Adipocyte (in vitro differentiated cells): ENCODE measurements at regions not wholly inside any gene's neighbourhood (a gene's known extent, or its start where the extent isn't known, plus 50 kb on each side); places are given as distances from the start of the nearest gene placed in this dataset.
A peak's percentile ranks its signal among the peaks of the same experiment; 100 is the strongest.
"Not testable (repeated sequence)": the region's sequence is repeated elsewhere in the genome, so short reads cannot be mapped to it uniquely, and the experiment has no call there.

Experiments used
- DNase-seq: peaks from one replicate; pipeline ENCODE4 v3.0.0-alpha.2; 2015; ENCODE audit warnings: low read depth
- H3K27me3 ChIP-seq: replicated peaks from 2 replicates; pipeline ENCODE4 v1.7.0; 2013; ENCODE audit warnings: mild to moderate bottlenecking, low read length, moderate library complexity; ENCODE audit not compliant: control insufficient read depth, insufficient read depth
- H3K36me3 ChIP-seq: 2 replicates; pipeline ENCODE4 v1.7.0; 2013; ENCODE audit warnings: low read length, mild to moderate bottlenecking, moderate library complexity; ENCODE audit not compliant: control insufficient read depth, insufficient read depth, severe bottlenecking
- H3K4me1 ChIP-seq: 2 replicates; pipeline ENCODE4 v1.7.0; 2013; ENCODE audit warnings: mild to moderate bottlenecking, low read length, moderate library complexity; ENCODE audit not compliant: control insufficient read depth, insufficient read depth
- H3K4me3 ChIP-seq: 2 replicates; pipeline ENCODE4 v1.7.0; 2013; ENCODE audit warnings: mild to moderate bottlenecking, low read length, moderate library complexity
- H3K9ac ChIP-seq: 2 replicates; pipeline ENCODE4 v1.7.0; 2013; ENCODE audit warnings: mild to moderate bottlenecking, low read length, moderate library complexity
- H3K9me3 ChIP-seq: 2 replicates; pipeline ENCODE4 v1.7.0; 2013; ENCODE audit warnings: mild to moderate bottlenecking, low read length, moderate library complexity; ENCODE audit not compliant: control insufficient read depth

DNA sequence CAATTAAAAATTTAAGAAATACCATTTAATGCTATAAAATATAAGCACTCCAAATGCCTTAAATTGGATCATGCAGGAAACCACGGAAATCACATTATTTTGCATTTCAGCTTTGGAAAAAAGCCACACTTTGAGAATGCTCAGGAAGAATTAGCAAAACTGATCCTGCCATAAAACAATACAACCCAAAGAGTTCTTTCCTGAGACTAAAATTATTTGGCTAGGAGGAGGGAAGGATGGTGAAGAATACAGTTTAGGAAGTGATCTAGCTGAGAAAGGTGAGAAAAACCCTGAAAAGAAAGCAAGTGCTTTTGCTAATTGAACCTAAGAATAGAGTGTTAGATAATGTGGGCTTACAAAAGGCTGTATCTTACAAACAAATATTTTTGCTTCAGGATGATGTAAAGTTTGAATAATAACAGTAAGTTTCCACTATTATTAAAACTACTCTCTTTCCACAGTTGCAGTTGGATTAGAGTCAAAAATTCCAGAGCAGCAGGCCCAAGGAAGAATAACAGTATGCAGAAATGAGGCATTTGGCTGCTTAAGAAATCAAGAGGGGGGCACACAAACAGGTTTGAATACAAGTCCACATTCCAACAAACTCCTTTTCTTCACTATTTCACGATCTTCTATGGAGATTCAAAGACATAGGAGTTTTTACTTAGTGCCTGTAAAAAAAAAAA is 565.4 kb downstream of the RFPL4B start:
- DNase-seq = peak; percentile 67
- Histone ChIP-seq H3K27me3 (no peaks in the 10 kb centered on the region), H3K4me3 (no peak overlapping the region), H3K36me3 (no peaks in the 10 kb centered on the region), H3K9ac (no peak overlapping the region), H3K4me1 (peaks cover 10% of the 10 kb centered on the region), H3K9me3 (no peaks in the 10 kb centered on the region)

- DNase-seq, H3K4me3 ChIP-seq, H3K4me1 ChIP-seq, H3K27me3 ChIP-seq, H3K9ac ChIP-seq, H3K9me3 ChIP-seq, H3K36me3 ChIP-seq: not testable (repeated sequence)
Observed at GRCh38 chr6:112919744-112920143, 572.6 kb downstream of the RFPL4B start.

DNA sequence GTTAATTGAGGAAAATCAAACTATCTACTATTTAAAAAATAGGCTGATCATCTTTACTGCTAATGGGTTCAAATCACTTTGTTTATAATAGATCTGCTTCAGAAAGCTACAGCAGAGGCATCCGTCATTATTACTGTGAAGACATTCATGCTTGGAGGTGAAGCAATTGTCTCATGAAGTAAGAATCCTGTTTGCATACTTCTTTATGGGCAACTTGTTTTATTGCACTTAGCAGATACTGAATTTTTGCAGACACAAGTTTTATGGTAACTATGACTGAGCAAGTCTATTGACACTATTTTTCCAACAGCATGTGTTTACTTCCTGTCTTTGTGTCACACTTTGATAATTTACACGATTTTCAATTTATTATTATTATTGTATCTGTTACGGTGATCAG is 573.9 kb downstream of the RFPL4B start:
- H3K27me3 ChIP-seq = no peaks in the 10 kb centered on the region
- H3K36me3 ChIP-seq = no peaks in the 10 kb centered on the region
- no peak for DNase-seq
- no peak overlapping the region for H3K4me3 ChIP-seq
- H3K9ac ChIP-seq = no peak overlapping the region
- H3K9me3 ChIP-seq = peaks cover 7% of the 10 kb centered on the region
- H3K4me1 ChIP-seq = no peaks in the 10 kb centered on the region

DNA sequence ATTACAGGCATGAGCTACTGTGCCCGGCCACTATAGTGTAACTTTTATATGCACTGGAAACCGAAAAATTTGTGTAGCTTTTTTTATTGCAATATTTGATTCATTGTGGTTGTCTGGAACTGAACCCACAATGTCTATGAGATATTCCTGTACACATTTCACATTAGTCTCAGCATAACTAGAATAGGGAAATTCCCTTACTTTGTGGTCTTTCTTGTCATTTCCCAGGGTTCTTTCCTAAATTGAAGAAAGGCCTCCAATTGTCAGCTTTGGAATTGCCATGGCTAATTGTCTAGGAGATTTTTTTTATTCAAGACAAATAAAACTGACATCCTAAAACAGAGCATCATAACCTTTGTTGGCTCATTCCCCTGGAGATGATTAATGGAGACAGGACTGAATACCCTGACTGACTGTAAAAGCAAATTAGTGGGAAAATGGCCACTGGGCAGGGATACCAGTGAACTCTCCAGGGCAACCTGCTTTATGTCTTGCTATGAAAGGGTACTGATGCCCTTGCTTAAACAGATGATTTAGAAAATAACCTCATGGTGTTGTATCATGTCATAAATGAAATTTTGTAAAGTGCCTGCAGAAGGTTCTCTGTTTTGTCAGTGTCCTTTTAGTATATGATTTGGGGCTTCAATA is 576.9 kb downstream of the RFPL4B start:
- Histone ChIP-seq H3K4me1 (no peaks in the 10 kb centered on the region), H3K27me3 (no peaks in the 10 kb centered on the region), H3K9me3 (peaks cover 7% of the 10 kb centered on the region), H3K36me3 (no peaks in the 10 kb centered on the region), H3K9ac (no peak overlapping the region), H3K4me3 (no peak overlapping the region)
- DNase-seq = no peak

DNA sequence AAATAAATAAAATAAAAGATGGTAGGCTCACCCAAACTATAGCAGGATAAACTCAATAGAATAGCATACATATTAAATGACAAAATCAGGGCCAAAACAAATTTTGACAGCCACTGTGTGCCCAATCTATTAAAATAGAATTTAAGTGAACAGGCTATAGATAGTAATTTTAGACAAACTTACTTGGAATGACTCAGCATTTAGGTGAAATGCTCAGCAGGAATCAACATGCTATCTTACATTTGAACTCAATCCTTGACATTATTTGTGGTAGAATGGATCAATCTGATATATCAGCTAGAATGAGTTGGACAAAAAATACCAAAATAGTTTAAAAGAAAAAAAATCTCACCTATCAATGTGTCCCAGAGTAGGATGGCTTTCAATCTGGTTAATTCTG is 578.6 kb downstream of the RFPL4B start:
- Histone ChIP-seq H3K4me1 (no peaks in the 10 kb centered on the region), H3K9me3 (peaks cover 7% of the 10 kb centered on the region), H3K36me3 (no peaks in the 10 kb centered on the region), H3K27me3 (no peaks in the 10 kb centered on the region), H3K4me3 (no peak overlapping the region), H3K9ac (no peak overlapping the region)
- no peak for DNase-seq

DNA sequence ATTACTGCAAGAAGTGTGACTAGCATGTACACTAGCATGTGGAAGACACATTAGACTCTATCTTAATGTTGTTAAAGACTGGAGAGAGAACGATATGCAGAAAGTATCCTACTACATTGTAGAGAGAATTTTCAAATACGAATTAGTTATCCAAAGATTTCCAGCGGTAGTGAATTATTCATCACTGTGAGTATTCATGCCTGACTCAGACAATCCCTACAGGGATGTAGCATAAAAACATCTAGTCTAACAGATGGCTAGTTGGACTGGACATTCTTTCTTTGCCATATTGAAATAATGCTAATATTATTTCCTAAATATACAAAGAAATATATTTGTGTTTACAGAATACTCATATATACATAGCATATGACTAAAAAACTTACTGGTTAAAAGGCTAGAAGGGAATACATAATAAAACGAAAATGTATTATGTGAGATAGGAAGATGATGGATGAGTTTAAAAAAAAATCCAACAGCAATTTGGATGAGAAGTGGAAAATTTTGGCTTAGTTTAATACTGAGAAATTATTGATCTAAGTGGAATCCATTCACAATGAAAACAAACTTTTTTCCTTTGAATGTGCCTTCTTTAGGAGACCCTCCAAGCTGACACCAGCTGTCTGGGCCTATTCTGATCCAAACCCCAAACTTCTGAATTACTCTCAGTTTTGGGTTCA is 580.7 kb downstream of the RFPL4B start:
- DNase-seq = no peak
- Histone ChIP-seq H3K9me3 (no peaks in the 10 kb centered on the region), H3K4me1 (peaks cover 5% of the 10 kb centered on the region), H3K9ac (no peak overlapping the region), H3K36me3 (no peaks in the 10 kb centered on the region), H3K27me3 (no peaks in the 10 kb centered on the region), H3K4me3 (no peak overlapping the region)

- Histone ChIP-seq H3K4me3 (no peak overlapping the region), H3K4me1 (peaks cover 13% of the 10 kb centered on the region), H3K9me3 (no peaks in the 10 kb centered on the region), H3K27me3 (no peaks in the 10 kb centered on the region), H3K36me3 (no peaks in the 10 kb centered on the region), H3K9ac (no peak overlapping the region)
- peak; percentile 33 for DNase-seq
Observed at GRCh38 chr6:112929641-112930040, 582.5 kb downstream of the RFPL4B start.

GRCh38 chr6:112931832-112932231 is 584.7 kb downstream of the RFPL4B start:
- H3K36me3 ChIP-seq = no peaks in the 10 kb centered on the region
- no peak overlapping the region for H3K4me3 ChIP-seq
- H3K9me3 ChIP-seq = no peaks in the 10 kb centered on the region
- no peaks in the 10 kb centered on the region for H3K27me3 ChIP-seq
- peak; percentile 36 for DNase-seq
- H3K4me1 ChIP-seq = peaks cover 25% of the 10 kb centered on the region
- no peak overlapping the region for H3K9ac ChIP-seq

DNA sequence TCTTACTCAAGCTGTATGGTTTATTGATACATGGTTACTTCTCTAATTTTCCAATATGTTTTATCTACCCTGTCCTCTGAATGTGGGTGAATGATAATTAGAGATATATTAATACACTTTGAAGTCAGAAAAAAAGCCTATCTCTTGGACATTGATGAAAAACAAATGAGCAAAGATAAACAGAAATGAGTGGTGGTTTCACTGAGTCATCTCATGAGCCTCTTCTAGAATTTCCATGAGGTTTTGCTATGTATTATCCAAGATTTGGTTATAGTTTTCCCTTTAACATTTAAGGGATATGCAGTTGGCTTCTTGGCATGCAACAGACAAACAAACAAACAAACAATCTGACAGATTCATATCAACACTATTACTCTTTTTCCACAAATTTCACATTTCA is 586.8 kb downstream of the RFPL4B start:
- Histone ChIP-seq H3K4me1 (peaks cover 26% of the 10 kb centered on the region), H3K36me3 (no peaks in the 10 kb centered on the region), H3K9ac (no peak overlapping the region), H3K27me3 (no peaks in the 10 kb centered on the region), H3K4me3 (no peak overlapping the region), H3K9me3 (no peaks in the 10 kb centered on the region)
- DNase-seq = no peak

DNA sequence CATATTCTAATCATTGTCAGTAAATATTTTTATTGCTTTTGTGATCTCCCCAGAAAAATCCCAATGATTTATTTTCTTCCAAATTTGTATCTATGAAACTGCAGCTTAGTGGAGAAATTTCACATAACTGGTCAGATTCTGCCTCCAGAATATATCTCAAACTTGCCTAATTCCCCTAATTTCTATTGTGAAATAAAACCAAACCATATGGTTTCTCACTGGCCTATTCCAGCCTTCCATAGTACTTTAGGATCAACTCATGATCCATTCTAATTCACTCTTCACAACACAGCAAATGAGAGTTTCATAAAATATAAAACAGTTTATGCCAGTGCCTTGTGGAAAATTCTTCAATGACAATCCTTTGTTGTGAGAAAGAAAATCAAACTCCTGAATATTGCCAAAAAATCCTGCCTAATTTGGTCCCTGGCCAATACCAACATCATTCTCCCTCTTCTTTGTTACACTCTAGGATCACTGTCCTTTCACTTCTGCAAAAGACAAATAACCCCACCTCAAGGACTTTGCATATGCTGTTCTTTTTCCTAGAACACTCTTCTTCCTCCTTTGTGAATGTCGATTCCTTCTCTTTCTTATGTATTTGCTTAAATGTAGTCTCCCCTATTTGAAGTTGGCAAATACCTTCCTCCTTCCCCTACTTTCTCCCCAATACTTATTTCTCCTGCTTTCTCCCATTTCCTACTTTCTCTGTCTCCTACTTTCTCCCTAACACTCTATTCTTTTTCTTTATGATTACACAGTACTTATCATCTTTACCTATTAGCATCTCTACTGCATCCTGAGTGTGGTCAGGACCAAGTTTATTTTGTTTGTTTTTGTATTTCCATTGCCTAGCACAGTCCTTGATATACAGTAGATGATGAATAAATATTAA is 587.5 kb downstream of the RFPL4B start:
- H3K9ac ChIP-seq = no peak overlapping the region
- DNase-seq = no peak
- no peak overlapping the region for H3K4me3 ChIP-seq
- H3K9me3 ChIP-seq = no peaks in the 10 kb centered on the region
- no peaks in the 10 kb centered on the region for H3K27me3 ChIP-seq
- no peaks in the 10 kb centered on the region for H3K36me3 ChIP-seq
- H3K4me1 ChIP-seq = peaks cover 26% of the 10 kb centered on the region
